GM18951 (cell line): ENCODE measurements at regions not wholly inside any gene's neighbourhood (a gene's known extent, or its start where the extent isn't known, plus 50 kb on each side); places are given as distances from the start of the nearest gene placed in this dataset.

ENCODE experiments used
- POLR2A ChIP-seq: IDR thresholded peaks from 4 replicates; pipeline ENCODE4 v1.6.1; 2011; ENCODE audit warnings: mild to moderate bottlenecking; ENCODE audit not compliant: insufficient read length, insufficient read depth; ENCODE audit errors: extremely low read depth
- in situ Hi-C: fragments of 300-500 bp; cut with MboI; formaldehyde crosslinking; loops from one replicate; pipeline ENCODE4 v1.12.0; 2022; ENCODE audit warnings: low sequenced_read_pairs, mixed read lengths, inconsistent platforms; ENCODE audit not compliant: unreplicated experiment

GRCh38 chr18:11407940-11408339, 201.5 kb upstream of the SLC35G4 start:
- no peak for TF ChIP-seq POLR2A
- in situ Hi-C loops: no loop called here

GRCh38 chr18:11405804-11406203, 203.6 kb upstream of the SLC35G4 start:
- in situ Hi-C loops: no loop called here

GRCh38 chr18:11400703-11401102, 208.7 kb upstream of the SLC35G4 start:
- in situ Hi-C loops: no loop called here
- no peak for TF ChIP-seq POLR2A

More at GRCh38 chr18:11405804-11406203, 203.6 kb upstream of the SLC35G4 start:
- TF ChIP-seq POLR2A: no peak

GRCh38 chr18:11398625-11399024, 210.8 kb upstream of the SLC35G4 start:
- in situ Hi-C loops: no loop called here
- no peak for TF ChIP-seq POLR2A

- no peak for TF ChIP-seq POLR2A
- in situ Hi-C loops: no loop called here
Observed at GRCh38 chr18:11392980-11393885, 216.2 kb upstream of the SLC35G4 start.

- in situ Hi-C loops: no loop called here
- no peak for TF ChIP-seq POLR2A
Observed at GRCh38 chr18:11392292-11392691, 217.1 kb upstream of the SLC35G4 start.

DNA sequence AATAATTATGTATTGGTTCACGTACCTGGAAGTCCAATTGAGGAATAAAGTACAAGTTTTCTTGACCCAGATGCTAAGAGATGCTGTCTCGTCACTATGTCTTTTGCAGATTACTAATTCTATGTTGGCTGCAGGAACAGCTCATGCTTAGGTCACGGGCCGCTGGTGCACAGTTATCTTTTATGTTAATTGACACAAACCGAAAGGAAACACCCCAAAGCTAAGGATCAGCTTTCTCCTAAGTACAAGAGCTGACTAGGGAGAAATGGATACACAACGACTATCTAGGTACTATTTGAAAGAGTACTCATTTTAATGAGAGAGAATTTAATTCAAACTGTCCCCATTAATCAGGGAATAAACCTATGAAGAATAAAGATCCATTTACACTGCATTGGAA, 217.7 kb upstream of the SLC35G4 start:
- TF ChIP-seq POLR2A: no peak
- in situ Hi-C loops: no loop called here

GRCh38 chr18:11388755-11389680, 220.4 kb upstream of the SLC35G4 start:
- in situ Hi-C loops: no loop called here
- no peak for TF ChIP-seq POLR2A

GRCh38 chr18:11387880-11388279, 221.5 kb upstream of the SLC35G4 start:
- in situ Hi-C loops: no loop called here
- TF ChIP-seq POLR2A: no peak

GRCh38 chr18:11383381-11383780, 226.0 kb upstream of the SLC35G4 start:
- in situ Hi-C loops: no loop called here
- TF ChIP-seq POLR2A: no peak

DNA sequence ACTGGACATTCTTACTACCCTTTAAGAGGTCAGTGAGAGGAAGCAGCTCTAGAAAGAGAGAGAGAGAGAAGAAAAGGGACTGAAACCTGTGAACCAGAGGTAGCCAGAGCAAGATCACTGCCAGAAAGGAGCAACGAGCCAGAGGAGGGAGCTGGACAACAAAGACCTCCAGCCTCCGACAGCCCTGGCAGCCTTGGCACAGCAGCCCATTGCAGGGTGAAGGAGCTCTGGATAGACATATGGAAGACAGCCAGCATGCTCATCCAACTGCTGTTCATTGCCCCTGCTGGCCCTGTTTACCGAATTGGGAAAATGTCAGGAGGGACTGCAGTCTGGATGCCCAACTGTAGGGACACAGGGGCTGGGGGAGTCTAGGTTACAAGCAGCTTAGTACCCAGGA, 228.4 kb upstream of the SLC35G4 start:
- TF ChIP-seq POLR2A: no peak

GRCh38 chr18:11379660-11380059, 229.7 kb upstream of the SLC35G4 start:
- no peak for TF ChIP-seq POLR2A
- in situ Hi-C loops: no loop called here

More for the DNA sequence above, 228.4 kb upstream of the SLC35G4 start:
- in situ Hi-C loops: no loop called here

DNA sequence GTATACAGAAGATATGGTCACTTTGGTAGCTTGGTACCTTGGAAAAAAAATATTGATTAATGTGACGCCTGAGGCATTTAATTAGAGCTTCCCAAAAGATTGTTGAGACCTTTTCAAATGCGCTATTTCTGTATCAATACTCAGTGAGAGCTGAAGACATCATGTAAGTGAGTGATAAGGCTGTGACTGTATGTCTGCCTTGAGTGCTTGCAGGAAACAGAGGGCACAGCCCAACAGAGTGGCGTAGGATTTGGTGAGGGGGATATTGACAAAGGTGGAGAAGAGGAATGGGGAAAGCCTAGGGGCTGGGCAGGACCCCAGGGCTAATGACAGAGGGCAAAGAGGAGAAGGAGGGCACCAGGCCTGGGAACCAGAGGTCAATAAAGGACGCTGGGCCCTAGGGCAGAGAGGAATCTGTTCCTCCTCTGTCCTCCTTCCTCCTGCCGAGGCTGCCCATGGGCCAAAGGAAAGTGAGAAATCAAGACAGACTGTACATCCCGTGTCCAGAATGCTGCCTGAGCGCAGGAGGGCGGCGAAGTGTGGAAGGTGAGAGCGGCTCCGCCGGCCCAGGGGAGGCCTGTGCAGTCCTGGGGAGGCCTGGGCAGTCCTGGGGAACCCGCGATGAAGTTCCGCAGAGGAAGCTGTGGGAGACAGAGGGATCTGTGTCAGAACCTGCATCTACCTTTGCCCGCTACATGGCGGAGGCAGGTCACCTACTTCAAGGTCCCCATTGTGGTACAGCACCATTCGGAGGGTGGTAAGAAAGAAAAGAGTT, 228.6 kb upstream of the PIEZO2 start:
- TF ChIP-seq POLR2A: no peak
- in situ Hi-C loops: no loop called here
